ENCODE measurements at regions not wholly inside any gene's neighbourhood (a gene's known extent, or its start where the extent isn't known, plus 50 kb on each side); places are given as distances from the start of the nearest gene placed in this dataset.
"Not testable (repeated sequence)": the region's sequence is repeated elsewhere in the genome, so short reads cannot be mapped to it uniquely, and the experiment has no call there.

GRCh38 chr6:76837564-76837963, 625.7 kb downstream of the HTR1B start:
- DNase-seq = no peak

- DNase-seq = no peak
These were observed 627.6 kb downstream of the HTR1B start for GRCh38 chr6:76835695-76836094.

DNA sequence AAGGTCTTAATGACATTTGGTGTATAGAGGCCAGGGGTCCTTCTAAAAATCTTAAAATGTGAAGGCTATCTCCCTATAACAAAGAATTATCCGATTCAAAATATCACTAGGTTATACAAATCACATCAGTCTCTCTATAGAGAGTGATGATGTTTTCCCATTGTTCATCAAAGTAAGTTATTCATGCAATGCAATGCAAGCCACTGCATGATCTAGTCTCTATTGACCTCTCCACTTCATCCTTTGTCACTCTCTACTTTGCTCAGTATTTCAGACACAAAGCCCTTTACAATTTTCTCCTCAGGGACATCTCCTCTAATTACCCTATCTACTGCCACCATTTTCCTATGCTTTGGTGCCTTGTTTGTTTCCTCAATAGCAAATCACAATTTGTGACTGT, 628.0 kb downstream of the HTR1B start:
- no peak for DNase-seq

- DNase-seq = no peak
These were observed 628.9 kb downstream of the HTR1B start for GRCh38 chr6:76834399-76834798.

GRCh38 chr6:76831299-76831698, 632.0 kb downstream of the HTR1B start:
- DNase-seq = peak; percentile 11

DNA sequence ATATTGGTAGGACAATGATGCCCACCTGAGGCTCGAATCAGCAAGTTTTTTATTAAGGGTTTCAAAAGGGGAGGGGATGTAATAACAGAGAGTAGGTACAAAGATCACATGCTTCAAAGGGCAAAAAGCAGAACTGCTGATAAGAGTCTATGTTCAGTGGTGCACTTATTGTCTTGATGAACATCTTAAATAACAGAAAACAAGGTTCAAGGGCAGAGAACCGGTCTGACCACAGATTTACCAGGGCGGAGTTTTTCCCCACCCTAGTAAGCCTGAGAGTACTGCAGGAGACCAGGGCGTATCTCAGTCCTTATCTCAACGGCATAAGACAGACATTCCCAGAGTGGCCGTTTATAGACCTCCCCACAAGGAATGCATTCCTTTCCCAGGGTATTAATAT, 639.7 kb downstream of the HTR1B start:
- DNase-seq = not testable (repeated sequence)

DNA sequence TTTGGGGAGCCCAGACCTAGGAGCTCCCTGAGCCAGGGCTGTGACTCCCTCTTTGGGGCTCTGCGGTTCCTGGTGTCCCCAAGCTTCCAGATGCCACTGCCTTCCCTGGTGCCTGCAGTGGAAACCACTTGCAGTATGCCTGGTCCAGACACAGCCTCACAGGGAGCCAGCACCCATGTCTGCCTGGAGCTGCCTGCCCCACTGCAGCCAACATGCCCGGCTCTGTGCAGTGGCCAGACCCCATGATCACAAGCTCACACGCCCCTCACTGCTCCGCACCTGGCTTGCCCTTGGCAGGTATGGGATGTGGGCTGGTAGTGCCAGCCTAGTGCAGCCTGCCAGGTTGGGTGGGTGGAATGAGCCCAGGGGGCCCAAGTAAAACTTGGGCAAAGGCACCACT, 644.8 kb downstream of the HTR1B start:
- no peak for DNase-seq

- DNase-seq = no peak
These were observed 645.9 kb downstream of the HTR1B start for GRCh38 chr6:76817429-76817828.

GRCh38 chr6:76814496-76815458, 648.5 kb downstream of the HTR1B start:
- DNase-seq = no peak

GRCh38 chr6:76810286-76810685, 653.0 kb downstream of the HTR1B start:
- DNase-seq = no peak

GRCh38 chr6:76803038-76803580, 660.2 kb downstream of the HTR1B start:
- DNase-seq = no peak

- DNase-seq = no peak
These were observed 670.9 kb downstream of the HTR1B start for GRCh38 chr6:76792394-76792793.

DNA sequence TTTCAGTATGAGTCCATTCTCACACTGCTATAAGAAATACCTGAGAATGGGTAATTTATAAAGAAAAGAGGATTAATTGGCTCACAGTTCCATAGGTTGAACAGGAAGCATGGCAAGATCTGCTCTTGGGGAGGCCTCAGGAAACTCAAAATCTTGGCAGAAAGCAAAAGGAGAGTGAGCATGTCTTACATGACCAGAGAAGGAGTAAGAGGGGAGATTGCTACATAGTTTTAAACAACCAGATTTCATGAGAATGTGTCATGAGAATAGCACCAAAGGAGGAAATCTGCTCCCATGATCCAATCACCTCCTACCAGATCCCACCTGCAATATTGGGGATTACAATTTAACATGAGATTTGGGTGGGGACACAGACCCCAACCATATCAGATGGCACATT, 672.4 kb downstream of the HTR1B start:
- no peak for DNase-seq

GRCh38 chr6:76790045-76790796, 673.1 kb downstream of the HTR1B start:
- no peak for DNase-seq

GRCh38 chr6:76789580-76789979, 673.7 kb downstream of the HTR1B start:
- DNase-seq = no peak

DNA sequence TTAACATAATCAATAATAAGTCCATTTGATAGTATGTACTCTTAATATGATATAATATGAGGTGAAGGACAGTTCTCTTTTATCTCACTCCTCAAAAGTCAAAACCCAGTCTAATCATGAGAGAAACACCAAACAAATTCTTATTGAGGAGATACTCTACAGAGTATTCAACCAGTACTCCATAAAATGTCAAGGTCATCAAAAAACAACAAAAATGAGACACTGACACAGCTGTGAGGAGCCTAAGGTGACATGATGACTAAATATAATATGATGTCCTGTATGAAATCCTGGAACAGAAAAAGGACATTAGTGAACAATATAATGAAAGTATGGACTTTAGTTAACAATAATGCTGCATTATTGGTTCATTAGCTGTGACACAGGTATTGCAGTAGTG, 675.1 kb downstream of the HTR1B start:
- no peak for DNase-seq

DNA sequence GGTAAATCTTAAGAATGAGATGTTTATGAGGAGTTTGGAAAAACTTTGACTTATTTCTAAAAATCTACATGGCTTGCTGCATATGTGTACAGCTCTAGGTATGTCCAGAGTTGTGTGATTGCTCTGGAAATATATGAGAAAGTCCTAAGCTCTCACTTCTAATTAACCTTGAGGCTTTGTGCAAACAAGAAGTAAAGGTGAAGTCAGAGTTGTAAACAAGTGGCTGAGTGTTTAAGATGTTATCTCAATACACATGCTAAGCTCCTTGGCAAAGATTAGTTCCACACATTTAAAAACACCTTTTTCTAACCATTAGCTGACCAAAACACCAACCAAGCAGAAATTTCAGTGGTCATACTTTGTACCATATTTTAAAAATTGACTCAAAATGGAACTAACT, 684.2 kb downstream of the HTR1B start:
- no peak for DNase-seq

- no peak for DNase-seq
These were observed 686.4 kb downstream of the HTR1B start for GRCh38 chr6:76776876-76777275.

GRCh38 chr6:76774781-76775384, 688.4 kb downstream of the HTR1B start:
- DNase-seq = no peak

DNA sequence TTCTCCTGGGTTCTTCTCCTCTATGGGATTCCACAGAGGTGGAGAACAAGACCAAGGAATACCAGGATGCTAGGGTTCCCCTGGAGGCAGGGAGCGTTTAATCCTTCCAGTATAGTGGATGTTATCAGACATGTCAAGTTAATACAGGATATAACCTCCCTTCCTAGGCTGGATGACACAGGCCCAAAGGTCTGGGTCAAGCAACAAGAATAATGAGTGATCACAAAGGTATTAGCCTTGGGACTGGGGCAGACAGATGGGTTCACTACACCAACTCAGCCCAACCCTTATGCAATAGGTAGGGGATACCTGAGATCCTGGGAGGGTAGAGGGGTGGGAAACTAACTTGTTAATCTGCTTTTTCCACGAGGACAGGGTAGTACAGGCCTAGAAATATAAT, 690.3 kb downstream of the HTR1B start:
- DNase-seq = no peak

- DNase-seq = no peak
These were observed 692.1 kb downstream of the HTR1B start for GRCh38 chr6:76771059-76771634.

DNA sequence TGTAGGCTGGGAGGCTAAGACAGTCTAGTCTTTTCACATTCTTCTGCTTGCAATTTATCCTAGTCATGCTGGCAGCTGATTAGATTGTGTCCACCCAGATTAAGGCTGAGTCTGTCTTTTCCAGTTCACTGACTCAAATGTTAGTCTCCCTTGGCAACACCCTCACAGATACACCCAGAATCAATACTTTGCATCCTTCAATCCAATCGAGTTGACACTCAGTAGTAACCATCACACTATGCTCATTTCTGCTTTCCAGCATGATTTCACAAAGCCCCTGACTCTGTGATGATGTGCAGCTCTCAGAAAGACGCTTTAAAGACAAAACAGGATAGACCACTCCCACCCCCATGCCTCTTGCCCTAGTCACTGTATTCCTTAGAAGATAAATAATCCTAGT, 693.0 kb downstream of the HTR1B start:
- DNase-seq = no peak

- no peak for DNase-seq
These were observed 694.7 kb downstream of the HTR1B start for GRCh38 chr6:76768556-76768955.

All from NCI-H748 treated with DMSO at 0.1 percent for 48 hours (cell line).